ENCODE measurements at regions not wholly inside any gene's neighbourhood (a gene's known extent, or its start where the extent isn't known, plus 50 kb on each side); places are given as distances from the start of the nearest gene placed in this dataset.

- Histone ChIP-seq H3K9ac (ENCODE audit: low read depth, low read length) (no peak overlapping the region), H3K9me3 (ENCODE audit: control insufficient read depth, insufficient read depth, low read length) (no peaks in the 10 kb centered on the region), H3K4me1 (ENCODE audit: insufficient read depth, low read length) (no peaks in the 10 kb centered on the region), H3K36me3 (ENCODE audit: insufficient read depth, low read length) (no peaks in the 10 kb centered on the region)
These were observed 1444.4 kb upstream of the MIR17HG start for GRCh38 chr13:89903115-89903514.

GRCh38 chr13:89910166-89910565 is 1437.3 kb upstream of the MIR17HG start:
- H3K9ac ChIP-seq (ENCODE audit: low read depth, low read length) = no peak overlapping the region
- no peaks in the 10 kb centered on the region for H3K4me1 ChIP-seq (ENCODE audit: insufficient read depth, low read length)
- no peaks in the 10 kb centered on the region for H3K9me3 ChIP-seq (ENCODE audit: control insufficient read depth, insufficient read depth, low read length)

GRCh38 chr13:89916551-89916950 is 1430.9 kb upstream of the MIR17HG start:
- H3K9ac ChIP-seq (ENCODE audit: low read depth, low read length) = no peak overlapping the region
- H3K4me1 ChIP-seq (ENCODE audit: insufficient read depth, low read length) = no peaks in the 10 kb centered on the region
- H3K36me3 ChIP-seq (ENCODE audit: insufficient read depth, low read length) = no peaks in the 10 kb centered on the region
- H3K9me3 ChIP-seq (ENCODE audit: control insufficient read depth, insufficient read depth, low read length) = no peaks in the 10 kb centered on the region

More at GRCh38 chr13:89910166-89910565, 1437.3 kb upstream of the MIR17HG start:
- no peaks in the 10 kb centered on the region for H3K36me3 ChIP-seq (ENCODE audit: insufficient read depth, low read length)

GRCh38 chr13:89920461-89920860 is 1427.0 kb upstream of the MIR17HG start:
- Histone ChIP-seq H3K9me3 (ENCODE audit: control insufficient read depth, insufficient read depth, low read length) (no peaks in the 10 kb centered on the region), H3K36me3 (ENCODE audit: insufficient read depth, low read length) (no peaks in the 10 kb centered on the region), H3K4me1 (ENCODE audit: insufficient read depth, low read length) (no peaks in the 10 kb centered on the region), H3K9ac (ENCODE audit: low read depth, low read length) (no peak overlapping the region)

DNA sequence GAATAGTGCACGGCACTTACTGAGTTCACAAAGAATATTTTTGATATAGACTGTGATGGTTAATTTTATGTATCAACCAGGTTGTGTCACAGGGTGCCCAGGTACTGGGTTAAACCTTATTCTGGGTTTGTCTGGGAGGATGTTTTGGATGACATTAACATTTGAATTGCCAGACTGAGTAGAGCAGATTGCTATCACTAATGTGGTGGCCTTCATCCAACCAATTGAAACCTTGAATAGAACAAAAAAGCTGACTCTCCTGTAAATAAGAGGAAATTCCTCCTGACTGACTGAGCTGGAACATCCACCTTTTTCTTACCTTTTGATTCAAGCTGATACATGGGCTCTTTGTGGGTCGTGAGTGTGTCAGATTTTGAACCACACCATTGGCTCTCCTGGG is 1424.4 kb upstream of the MIR17HG start:
- H3K9ac ChIP-seq (ENCODE audit: low read depth, low read length) = no peak overlapping the region
- no peaks in the 10 kb centered on the region for H3K9me3 ChIP-seq (ENCODE audit: control insufficient read depth, insufficient read depth, low read length)
- no peaks in the 10 kb centered on the region for H3K36me3 ChIP-seq (ENCODE audit: insufficient read depth, low read length)
- H3K4me1 ChIP-seq (ENCODE audit: insufficient read depth, low read length) = no peaks in the 10 kb centered on the region

GRCh38 chr13:89923736-89924135 is 1423.8 kb upstream of the MIR17HG start:
- Histone ChIP-seq H3K4me1 (ENCODE audit: insufficient read depth, low read length) (no peaks in the 10 kb centered on the region), H3K9ac (ENCODE audit: low read depth, low read length) (no peak overlapping the region), H3K9me3 (ENCODE audit: control insufficient read depth, insufficient read depth, low read length) (no peaks in the 10 kb centered on the region), H3K36me3 (ENCODE audit: insufficient read depth, low read length) (no peaks in the 10 kb centered on the region)

DNA sequence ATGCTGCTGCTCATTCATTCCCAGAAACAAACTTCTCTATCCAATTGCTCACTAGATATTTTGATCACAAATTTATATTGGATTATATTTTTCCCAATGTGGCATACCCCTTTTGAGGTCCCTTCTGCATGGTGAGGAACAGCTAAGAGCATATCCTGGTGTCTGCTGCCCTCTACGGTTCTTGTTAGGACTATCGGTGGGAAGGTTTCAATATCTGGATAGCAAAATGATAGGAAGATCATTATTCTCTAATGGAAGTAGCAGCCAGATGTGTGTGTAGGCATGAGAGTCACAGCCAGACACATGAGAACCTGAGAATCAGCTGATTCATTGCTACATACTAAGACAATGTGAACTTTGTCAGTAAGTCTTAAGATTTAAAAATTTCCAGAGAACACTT is 1422.4 kb upstream of the MIR17HG start:
- H3K9ac ChIP-seq (ENCODE audit: low read depth, low read length) = no peak overlapping the region
- no peaks in the 10 kb centered on the region for H3K9me3 ChIP-seq (ENCODE audit: control insufficient read depth, insufficient read depth, low read length)
- no peaks in the 10 kb centered on the region for H3K36me3 ChIP-seq (ENCODE audit: insufficient read depth, low read length)
- H3K4me1 ChIP-seq (ENCODE audit: insufficient read depth, low read length) = no peaks in the 10 kb centered on the region

DNA sequence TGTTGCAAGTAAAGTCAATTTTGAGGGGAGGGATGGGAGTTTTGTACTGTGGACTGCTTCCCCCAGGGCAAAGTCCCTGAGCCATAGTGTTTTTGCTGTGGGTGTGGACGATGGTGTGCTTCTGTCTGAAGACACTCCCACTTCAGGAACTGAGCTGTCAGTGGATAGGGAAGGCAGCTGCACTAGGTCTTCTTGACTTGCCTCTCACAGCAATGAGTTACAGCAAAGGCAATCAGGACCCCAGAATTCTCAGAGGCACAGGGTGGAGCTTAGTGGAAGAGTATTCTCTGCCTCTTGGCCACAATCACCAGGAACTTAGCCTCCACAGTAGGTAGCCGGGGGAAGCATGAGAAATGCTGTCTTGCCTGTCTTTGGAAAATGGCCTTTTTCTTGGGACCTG is 1416.6 kb upstream of the MIR17HG start:
- H3K4me1 ChIP-seq (ENCODE audit: insufficient read depth, low read length) = no peaks in the 10 kb centered on the region
- H3K9me3 ChIP-seq (ENCODE audit: control insufficient read depth, insufficient read depth, low read length) = no peaks in the 10 kb centered on the region
- no peaks in the 10 kb centered on the region for H3K36me3 ChIP-seq (ENCODE audit: insufficient read depth, low read length)
- H3K9ac ChIP-seq (ENCODE audit: low read depth, low read length) = no peak overlapping the region

GRCh38 chr13:89932902-89933301 is 1414.6 kb upstream of the MIR17HG start:
- H3K9ac ChIP-seq (ENCODE audit: low read depth, low read length) = peak overlapping the region; percentile 25; the same call in 1 of the 2 replicates
- no peaks in the 10 kb centered on the region for H3K9me3 ChIP-seq (ENCODE audit: control insufficient read depth, insufficient read depth, low read length)
- H3K4me1 ChIP-seq (ENCODE audit: insufficient read depth, low read length) = no peaks in the 10 kb centered on the region
- no peaks in the 10 kb centered on the region for H3K36me3 ChIP-seq (ENCODE audit: insufficient read depth, low read length)

DNA sequence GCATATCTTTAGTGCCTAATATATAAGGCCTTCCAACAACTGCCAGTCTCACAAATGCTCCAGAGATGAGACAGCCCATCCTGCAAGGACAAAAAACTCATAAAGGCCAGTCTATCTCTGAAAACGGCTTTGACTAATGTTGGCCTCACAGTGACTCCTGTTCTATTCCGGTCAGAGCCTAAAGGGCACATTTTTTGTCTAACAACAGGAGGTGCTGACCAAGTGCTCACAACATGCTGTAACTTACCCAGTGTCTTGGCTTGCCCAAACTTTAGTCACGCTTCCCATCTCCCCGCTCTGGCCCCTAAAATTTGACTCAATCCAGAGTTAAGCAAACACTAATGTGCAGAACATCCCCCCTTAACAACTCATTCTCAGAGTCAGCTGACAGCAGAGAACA is 1411.2 kb upstream of the MIR17HG start:
- Histone ChIP-seq H3K9ac (ENCODE audit: low read depth, low read length) (no peak overlapping the region), H3K4me1 (ENCODE audit: insufficient read depth, low read length) (no peaks in the 10 kb centered on the region), H3K9me3 (ENCODE audit: control insufficient read depth, insufficient read depth, low read length) (peaks cover 2% of the 10 kb centered on the region; the same call in 1 of the 2 replicates), H3K36me3 (ENCODE audit: insufficient read depth, low read length) (no peaks in the 10 kb centered on the region)

GRCh38 chr13:89937420-89937819 is 1410.1 kb upstream of the MIR17HG start:
- Histone ChIP-seq H3K36me3 (ENCODE audit: insufficient read depth, low read length) (no peaks in the 10 kb centered on the region), H3K9ac (ENCODE audit: low read depth, low read length) (no peak overlapping the region), H3K4me1 (ENCODE audit: insufficient read depth, low read length) (no peaks in the 10 kb centered on the region), H3K9me3 (ENCODE audit: control insufficient read depth, insufficient read depth, low read length) (peaks cover 2% of the 10 kb centered on the region; the same call in 1 of the 2 replicates)

- Histone ChIP-seq H3K9me3 (ENCODE audit: control insufficient read depth, insufficient read depth, low read length) (peaks cover 2% of the 10 kb centered on the region; the same call in 1 of the 2 replicates), H3K9ac (ENCODE audit: low read depth, low read length) (no peak overlapping the region), H3K4me1 (ENCODE audit: insufficient read depth, low read length) (no peaks in the 10 kb centered on the region), H3K36me3 (ENCODE audit: insufficient read depth, low read length) (no peaks in the 10 kb centered on the region)
These were observed 1407.1 kb upstream of the MIR17HG start for GRCh38 chr13:89940383-89940782.

- no peak overlapping the region for H3K9ac ChIP-seq (ENCODE audit: low read depth, low read length)
- H3K9me3 ChIP-seq (ENCODE audit: control insufficient read depth, insufficient read depth, low read length) = peaks cover 2% of the 10 kb centered on the region; the same call in 1 of the 2 replicates
These were observed 1404.3 kb upstream of the MIR17HG start for GRCh38 chr13:89943139-89943538.

DNA sequence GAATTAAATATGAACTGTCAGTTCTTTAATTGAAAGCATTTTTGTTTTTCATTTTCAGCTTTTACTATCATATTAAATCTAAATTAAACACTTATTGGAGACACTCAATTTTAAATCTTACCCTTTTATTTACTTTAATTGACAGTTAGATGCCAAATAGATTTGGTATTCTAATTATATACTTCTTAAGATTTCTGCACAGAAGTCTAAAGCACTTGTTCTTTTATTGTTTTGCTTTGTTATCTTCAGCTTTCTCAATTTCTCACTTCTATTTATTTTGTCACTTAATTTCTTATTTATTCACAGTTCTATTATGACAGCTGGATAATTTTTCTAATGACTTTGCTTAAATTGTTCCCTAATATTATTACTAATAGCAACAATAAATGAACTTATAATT is 1397.3 kb upstream of the MIR17HG start:
- no peak overlapping the region for H3K9ac ChIP-seq (ENCODE audit: low read depth, low read length)
- H3K9me3 ChIP-seq (ENCODE audit: control insufficient read depth, insufficient read depth, low read length) = no peaks in the 10 kb centered on the region
- no peaks in the 10 kb centered on the region for H3K36me3 ChIP-seq (ENCODE audit: insufficient read depth, low read length)
- H3K4me1 ChIP-seq (ENCODE audit: insufficient read depth, low read length) = no peaks in the 10 kb centered on the region

More at GRCh38 chr13:89943139-89943538, 1404.3 kb upstream of the MIR17HG start:
- Histone ChIP-seq H3K4me1 (ENCODE audit: insufficient read depth, low read length) (no peaks in the 10 kb centered on the region), H3K36me3 (ENCODE audit: insufficient read depth, low read length) (no peaks in the 10 kb centered on the region)

GRCh38 chr13:89951341-89951740 is 1396.1 kb upstream of the MIR17HG start:
- H3K9ac ChIP-seq (ENCODE audit: low read depth, low read length) = no peak overlapping the region
- H3K36me3 ChIP-seq (ENCODE audit: insufficient read depth, low read length) = no peaks in the 10 kb centered on the region
- no peaks in the 10 kb centered on the region for H3K9me3 ChIP-seq (ENCODE audit: control insufficient read depth, insufficient read depth, low read length)
- no peaks in the 10 kb centered on the region for H3K4me1 ChIP-seq (ENCODE audit: insufficient read depth, low read length)

DNA sequence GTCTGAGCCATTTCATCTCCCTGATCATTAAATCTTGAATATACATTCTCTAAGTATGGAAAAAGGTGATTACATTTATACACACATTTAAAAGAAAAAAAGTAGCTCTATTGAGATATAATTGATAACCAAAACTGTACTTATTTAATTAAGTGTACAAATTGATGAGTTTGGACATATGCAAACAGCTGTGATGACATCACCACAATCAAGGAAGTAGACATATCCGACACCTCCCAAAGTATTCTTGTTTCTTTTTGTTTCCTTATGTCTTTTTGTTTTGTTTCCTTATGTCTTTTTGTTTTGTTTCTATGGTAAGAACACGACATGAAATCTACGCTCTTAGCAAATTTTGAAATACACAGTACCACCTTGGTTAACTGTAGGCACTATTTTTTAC is 1393.9 kb upstream of the MIR17HG start:
- no peaks in the 10 kb centered on the region for H3K9me3 ChIP-seq (ENCODE audit: control insufficient read depth, insufficient read depth, low read length)

More for the DNA sequence above, 1393.9 kb upstream of the MIR17HG start:
- Histone ChIP-seq H3K4me1 (ENCODE audit: insufficient read depth, low read length) (no peaks in the 10 kb centered on the region), H3K36me3 (ENCODE audit: insufficient read depth, low read length) (no peaks in the 10 kb centered on the region), H3K9ac (ENCODE audit: low read depth, low read length) (no peak overlapping the region)

Measured in ES-I3 (cell line).